ENCODE measurements at regions not wholly inside any gene's neighbourhood (a gene's known extent, or its start where the extent isn't known, plus 50 kb on each side); places are given as distances from the start of the nearest gene placed in this dataset.

- peak; percentile 72 for DNase-seq (ENCODE audit: low spot score)
Measured at GRCh38 chr10:63843107-63843506, 321.9 kb downstream of the REEP3 start.

DNA sequence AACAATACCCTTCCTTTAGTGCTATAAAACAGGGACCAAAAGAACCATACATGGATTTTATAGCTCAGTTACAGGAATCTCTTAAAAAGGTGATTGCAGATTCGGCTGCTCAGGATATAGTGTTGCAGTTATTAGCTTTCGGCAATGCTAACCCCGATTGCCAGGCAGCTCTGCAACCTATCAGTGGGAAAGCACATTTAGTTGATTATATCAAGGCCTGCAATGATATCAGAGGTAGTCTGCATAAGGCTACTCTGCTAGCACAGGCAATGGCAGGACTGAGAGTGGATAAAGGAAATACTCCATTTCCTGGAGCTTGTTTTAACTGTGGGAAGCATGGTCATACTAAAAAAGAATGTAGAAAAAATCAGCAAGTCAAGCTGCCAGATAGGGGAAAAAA, 327.7 kb downstream of the REEP3 start:
- peak; percentile 69 for DNase-seq (ENCODE audit: low spot score)

GRCh38 chr10:63862860-63863259, 341.7 kb downstream of the REEP3 start:
- DNase-seq (ENCODE audit: low spot score) = no peak

GRCh38 chr10:63865210-63865609, 344.0 kb downstream of the REEP3 start:
- no peak for DNase-seq (ENCODE audit: low spot score)

GRCh38 chr10:63866075-63866746, 345.0 kb downstream of the REEP3 start:
- DNase-seq (ENCODE audit: low spot score) = peak; percentile 86

GRCh38 chr10:63866747-63867140, 345.5 kb downstream of the REEP3 start:
- peak; percentile 69 for DNase-seq (ENCODE audit: low spot score)

GRCh38 chr10:63878428-63878827, 357.2 kb downstream of the REEP3 start:
- no peak for DNase-seq (ENCODE audit: low spot score)

GRCh38 chr10:63883861-63884260, 362.7 kb downstream of the REEP3 start:
- DNase-seq (ENCODE audit: low spot score) = no peak

- DNase-seq (ENCODE audit: low spot score) = no peak
Measured at GRCh38 chr10:63884426-63884825, 363.2 kb downstream of the REEP3 start.

DNA sequence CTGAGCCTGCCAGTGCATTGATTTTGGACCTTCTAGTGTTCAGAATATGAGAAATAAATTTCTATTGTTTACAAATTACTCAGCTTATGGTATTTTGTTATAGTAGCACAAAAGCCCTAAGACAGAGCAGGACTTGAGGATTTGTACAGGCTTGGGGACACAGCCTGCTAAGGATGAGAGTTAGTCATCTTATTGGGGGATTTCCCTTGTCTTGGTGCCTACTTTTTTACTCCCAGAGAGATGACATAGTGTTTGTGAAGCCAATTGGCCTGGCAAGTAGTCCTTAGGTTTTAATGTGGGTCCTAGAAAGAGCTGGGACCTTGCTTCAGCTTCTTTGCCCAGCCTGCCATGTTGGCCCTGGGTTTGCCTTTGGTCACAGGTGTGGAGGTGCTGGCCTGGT, 364.0 kb downstream of the REEP3 start:
- no peak for DNase-seq (ENCODE audit: low spot score)

DNA sequence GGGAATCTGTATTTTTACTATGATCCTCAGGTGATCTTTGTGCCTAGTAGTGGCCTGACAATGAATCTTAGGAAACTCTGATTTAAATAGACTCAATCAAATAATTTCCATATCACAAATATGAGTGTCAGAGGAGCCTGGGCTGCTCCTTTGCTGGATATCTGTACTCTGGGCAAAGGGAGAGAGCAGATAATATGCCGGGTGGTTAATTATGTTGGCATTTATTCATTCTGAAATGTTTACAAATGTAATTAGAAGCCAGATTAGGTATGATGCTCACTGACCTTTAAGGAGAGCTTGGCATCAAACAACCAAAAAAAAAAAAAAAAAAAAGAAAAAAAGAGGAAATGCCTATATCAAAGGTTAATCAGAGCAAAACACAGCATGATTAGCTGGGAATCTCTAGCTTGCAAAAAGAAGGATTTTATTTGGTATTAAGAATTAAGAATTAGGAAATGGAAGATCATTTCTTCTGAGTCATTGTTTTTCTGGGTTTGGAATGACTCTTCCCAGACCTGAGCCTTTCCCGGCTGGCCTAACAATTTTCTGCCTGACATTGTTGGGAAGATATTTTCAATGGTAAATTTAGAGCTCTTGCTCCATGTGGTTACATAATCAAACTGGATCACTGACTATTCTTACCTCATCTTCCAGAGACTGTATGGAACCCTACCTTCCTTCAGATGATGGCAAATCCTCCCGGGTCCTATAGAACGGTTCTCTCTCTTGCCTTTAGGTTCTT, 365.3 kb downstream of the REEP3 start:
- no peak for DNase-seq (ENCODE audit: low spot score)

GRCh38 chr10:63887023-63887589, 365.9 kb downstream of the REEP3 start:
- DNase-seq (ENCODE audit: low spot score) = no peak

- no peak for DNase-seq (ENCODE audit: low spot score)
Measured at GRCh38 chr10:63887600-63888370, 366.6 kb downstream of the REEP3 start.

- peak; percentile 12 for DNase-seq (ENCODE audit: low spot score)
Measured at GRCh38 chr10:63889803-63890202, 368.6 kb downstream of the REEP3 start.

DNA sequence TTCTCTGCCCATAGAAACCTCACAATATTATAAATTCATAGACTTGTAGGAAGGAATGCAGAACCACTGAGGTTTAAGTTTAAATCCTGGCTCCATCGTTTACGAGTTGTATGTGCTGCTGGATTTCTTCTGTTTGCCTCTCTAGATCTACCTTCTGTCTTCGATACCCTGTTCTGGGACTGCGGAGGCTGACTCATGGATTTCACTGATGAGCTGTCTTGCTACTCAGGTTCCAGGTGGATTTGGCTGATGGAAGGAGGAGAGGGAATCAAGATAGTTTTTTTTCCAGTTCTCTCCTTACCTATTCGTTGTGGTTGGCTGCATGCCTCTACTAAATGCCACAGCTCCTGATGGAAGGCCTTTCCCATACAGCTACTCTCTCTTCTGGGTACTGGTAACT, 375.8 kb downstream of the REEP3 start:
- DNase-seq (ENCODE audit: low spot score) = no peak

- DNase-seq (ENCODE audit: low spot score) = no peak
Measured at GRCh38 chr10:63899673-63900300, 378.6 kb downstream of the REEP3 start.

GRCh38 chr10:63901228-63901627, 380.0 kb downstream of the REEP3 start:
- DNase-seq (ENCODE audit: low spot score) = no peak

- DNase-seq (ENCODE audit: low spot score) = no peak
Measured at GRCh38 chr10:63901881-63902280, 380.7 kb downstream of the REEP3 start.

GRCh38 chr10:63910806-63911205, 389.6 kb downstream of the REEP3 start:
- DNase-seq (ENCODE audit: low spot score) = no peak

DNA sequence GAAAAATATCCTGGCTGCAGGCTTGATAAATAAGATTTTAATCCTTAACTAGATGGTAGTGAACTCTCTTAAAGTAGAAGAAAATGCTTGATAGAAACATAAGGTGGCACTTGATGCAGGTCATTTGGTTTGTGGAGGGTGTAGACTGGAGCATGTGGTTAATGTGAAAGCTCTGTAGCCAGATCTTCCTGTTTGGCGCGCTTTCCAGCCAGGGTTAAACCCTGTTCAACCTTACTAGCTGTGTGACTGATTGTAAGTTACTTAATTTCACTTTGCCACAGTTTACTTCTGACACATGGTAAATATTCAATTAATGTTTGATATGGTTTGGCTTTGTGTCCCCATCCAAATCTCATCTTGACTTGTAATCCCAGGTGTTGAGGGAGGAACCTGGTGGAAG, 394.0 kb downstream of the REEP3 start:
- no peak for DNase-seq (ENCODE audit: low spot score)

GRCh38 chr10:63917363-63917762, 396.2 kb downstream of the REEP3 start:
- no peak for DNase-seq (ENCODE audit: low spot score)
